HepG2 (cell line): ENCODE measurements at regions not wholly inside any gene's neighbourhood (a gene's known extent, or its start where the extent isn't known, plus 50 kb on each side); places are given as distances from the start of the nearest gene placed in this dataset.

Experiments
- BRD4 ChIP-seq: sonication (generic); formaldehyde crosslinking; IDR thresholded peaks from 2 replicates; pipeline ENCODE4 v1.4.0; 2020; ENCODE audit warnings: missing genetic modification reagents
- HNRNPLL ChIP-seq: fragments of 200-400 bp; formaldehyde crosslinking; IDR thresholded peaks from 2 replicates; pipeline ENCODE4 v1.6.1; 2017; ENCODE audit warnings: mild to moderate bottlenecking, low read depth, low read length; ENCODE audit not compliant: poor library complexity, severe bottlenecking
- KDM1A ChIP-seq: IDR thresholded peaks from 2 replicates; pipeline ENCODE4 v1.6.1; 2016; ENCODE audit warnings: missing compliant biosample characterization
- MLLT10 ChIP-seq: sonication (generic); formaldehyde crosslinking; IDR thresholded peaks from 2 replicates; pipeline ENCODE4 v1.4.0; 2020; ENCODE audit warnings: missing genetic modification reagents
- ZC3H4 ChIP-seq: sonication (generic); formaldehyde crosslinking; IDR thresholded peaks from 2 replicates; pipeline ENCODE4 v1.4.0; 2020; ENCODE audit warnings: missing genetic modification reagents, borderline replicate concordance
- ZFYVE20 ChIP-seq: sonication (generic); formaldehyde crosslinking; IDR thresholded peaks from 2 replicates; pipeline ENCODE4 v1.8.0; 2023; ENCODE audit warnings: low read depth, mild to moderate bottlenecking, moderate library complexity, missing genetic modification reagents, borderline replicate concordance
- ZNF605 ChIP-seq: sonication (generic); formaldehyde crosslinking; IDR thresholded peaks from 2 replicates; pipeline ENCODE4 v1.8.0; 2022; ENCODE audit warnings: mild to moderate bottlenecking, missing genetic modification reagents
- ZNF646 ChIP-seq: sonication (generic); formaldehyde crosslinking; IDR thresholded peaks from 2 replicates; pipeline ENCODE4 v1.9.0; 2021; ENCODE audit warnings: mild to moderate bottlenecking, missing genetic modification reagents
- ZSCAN20 ChIP-seq: sonication (generic); formaldehyde crosslinking; IDR thresholded peaks from 2 replicates; pipeline ENCODE4 v1.4.0; 2020; ENCODE audit warnings: missing genetic modification reagents, mild to moderate bottlenecking, borderline replicate concordance
- ZSCAN5A ChIP-seq: sonication (generic); formaldehyde crosslinking; IDR thresholded peaks from 2 replicates; pipeline ENCODE4 v1.8.0; 2022; ENCODE audit warnings: mild to moderate bottlenecking, missing genetic modification reagents, borderline replicate concordance
- TF ChIP-seq, protein P1 (sequence below): sonication (generic); formaldehyde crosslinking; IDR thresholded peaks from 2 replicates; pipeline ENCODE4 v1.5.1; 2020; ENCODE audit warnings: missing genetic modification reagents, mild to moderate bottlenecking, borderline replicate concordance
- TF ChIP-seq, protein P2 (sequence below): sonication (generic); formaldehyde crosslinking; IDR thresholded peaks from 2 replicates; pipeline ENCODE4 v1.4.0; 2020; ENCODE audit warnings: missing genetic modification reagents, low read depth, mild to moderate bottlenecking, borderline replicate concordance
- TF ChIP-seq, protein P3 (sequence below): IDR thresholded peaks from 2 replicates; pipeline ENCODE4 v1.4.0; 2020; ENCODE audit warnings: mild to moderate bottlenecking, missing genetic modification reagents

DNA sequence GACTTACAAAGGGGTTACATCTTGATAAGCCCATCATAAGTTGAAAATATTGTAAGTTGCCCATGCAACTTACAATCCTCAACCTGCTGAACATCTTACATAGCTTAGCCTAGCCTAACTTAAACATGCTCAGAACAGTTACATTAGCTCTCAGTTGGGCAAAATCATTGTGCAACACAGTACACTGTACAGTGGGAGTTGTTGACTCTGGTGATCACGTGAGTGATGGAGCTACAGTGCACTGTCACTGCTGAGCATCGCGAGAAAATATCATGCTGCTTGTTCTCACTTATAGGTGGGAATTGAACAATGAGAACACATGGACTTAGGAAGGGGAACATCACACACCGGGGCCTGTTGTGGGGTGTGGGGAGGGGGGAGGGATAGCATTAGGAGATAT lies 214.9 kb upstream of the ZMIZ1 start (continued):
- TF ChIP-seq, protein P1, sequence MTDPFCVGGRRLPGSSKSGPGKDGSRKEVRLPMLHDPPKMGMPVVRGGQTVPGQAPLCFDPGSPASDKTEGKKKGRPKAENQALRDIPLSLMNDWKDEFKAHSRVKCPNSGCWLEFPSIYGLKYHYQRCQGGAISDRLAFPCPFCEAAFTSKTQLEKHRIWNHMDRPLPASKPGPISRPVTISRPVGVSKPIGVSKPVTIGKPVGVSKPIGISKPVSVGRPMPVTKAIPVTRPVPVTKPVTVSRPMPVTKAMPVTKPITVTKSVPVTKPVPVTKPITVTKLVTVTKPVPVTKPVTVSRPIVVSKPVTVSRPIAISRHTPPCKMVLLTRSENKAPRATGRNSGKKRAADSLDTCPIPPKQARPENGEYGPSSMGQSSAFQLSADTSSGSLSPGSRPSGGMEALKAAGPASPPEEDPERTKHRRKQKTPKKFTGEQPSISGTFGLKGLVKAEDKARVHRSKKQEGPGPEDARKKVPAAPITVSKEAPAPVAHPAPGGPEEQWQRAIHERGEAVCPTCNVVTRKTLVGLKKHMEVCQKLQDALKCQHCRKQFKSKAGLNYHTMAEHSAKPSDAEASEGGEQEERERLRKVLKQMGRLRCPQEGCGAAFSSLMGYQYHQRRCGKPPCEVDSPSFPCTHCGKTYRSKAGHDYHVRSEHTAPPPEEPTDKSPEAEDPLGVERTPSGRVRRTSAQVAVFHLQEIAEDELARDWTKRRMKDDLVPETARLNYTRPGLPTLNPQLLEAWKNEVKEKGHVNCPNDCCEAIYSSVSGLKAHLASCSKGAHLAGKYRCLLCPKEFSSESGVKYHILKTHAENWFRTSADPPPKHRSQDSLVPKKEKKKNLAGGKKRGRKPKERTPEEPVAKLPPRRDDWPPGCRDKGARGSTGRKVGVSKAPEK (CRISPR knock-in tag), result no peak
- TF ChIP-seq ZSCAN20 (CRISPR knock-in tag) (no peak), KDM1A (0 out of 2 replicates have a peak, but pooled peaks have one; percentile 13), HNRNPLL (no peak), ZSCAN5A (CRISPR knock-in tag) (no peak), ZC3H4 (no peak), MLLT10 (CRISPR knock-in tag) (no peak), ZNF605 (no peak), ZNF646 (CRISPR knock-in tag) (no peak), ZFYVE20 (CRISPR knock-in tag) (no peak), BRD4 (CRISPR knock-in tag) (no peak)
- TF ChIP-seq, protein P2, sequence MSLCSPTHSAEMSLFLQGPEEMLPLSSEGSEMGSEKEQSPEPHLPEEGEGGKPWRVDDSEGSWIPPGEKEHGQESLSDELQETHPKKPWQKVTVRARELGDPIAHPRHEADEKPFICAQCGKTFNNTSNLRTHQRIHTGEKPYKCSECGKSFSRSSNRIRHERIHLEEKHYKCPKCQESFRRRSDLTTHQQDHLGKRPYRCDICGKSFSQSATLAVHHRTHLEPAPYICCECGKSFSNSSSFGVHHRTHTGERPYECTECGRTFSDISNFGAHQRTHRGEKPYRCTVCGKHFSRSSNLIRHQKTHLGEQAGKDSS (CRISPR knock-in tag), result no peak
- TF ChIP-seq, protein P3, sequence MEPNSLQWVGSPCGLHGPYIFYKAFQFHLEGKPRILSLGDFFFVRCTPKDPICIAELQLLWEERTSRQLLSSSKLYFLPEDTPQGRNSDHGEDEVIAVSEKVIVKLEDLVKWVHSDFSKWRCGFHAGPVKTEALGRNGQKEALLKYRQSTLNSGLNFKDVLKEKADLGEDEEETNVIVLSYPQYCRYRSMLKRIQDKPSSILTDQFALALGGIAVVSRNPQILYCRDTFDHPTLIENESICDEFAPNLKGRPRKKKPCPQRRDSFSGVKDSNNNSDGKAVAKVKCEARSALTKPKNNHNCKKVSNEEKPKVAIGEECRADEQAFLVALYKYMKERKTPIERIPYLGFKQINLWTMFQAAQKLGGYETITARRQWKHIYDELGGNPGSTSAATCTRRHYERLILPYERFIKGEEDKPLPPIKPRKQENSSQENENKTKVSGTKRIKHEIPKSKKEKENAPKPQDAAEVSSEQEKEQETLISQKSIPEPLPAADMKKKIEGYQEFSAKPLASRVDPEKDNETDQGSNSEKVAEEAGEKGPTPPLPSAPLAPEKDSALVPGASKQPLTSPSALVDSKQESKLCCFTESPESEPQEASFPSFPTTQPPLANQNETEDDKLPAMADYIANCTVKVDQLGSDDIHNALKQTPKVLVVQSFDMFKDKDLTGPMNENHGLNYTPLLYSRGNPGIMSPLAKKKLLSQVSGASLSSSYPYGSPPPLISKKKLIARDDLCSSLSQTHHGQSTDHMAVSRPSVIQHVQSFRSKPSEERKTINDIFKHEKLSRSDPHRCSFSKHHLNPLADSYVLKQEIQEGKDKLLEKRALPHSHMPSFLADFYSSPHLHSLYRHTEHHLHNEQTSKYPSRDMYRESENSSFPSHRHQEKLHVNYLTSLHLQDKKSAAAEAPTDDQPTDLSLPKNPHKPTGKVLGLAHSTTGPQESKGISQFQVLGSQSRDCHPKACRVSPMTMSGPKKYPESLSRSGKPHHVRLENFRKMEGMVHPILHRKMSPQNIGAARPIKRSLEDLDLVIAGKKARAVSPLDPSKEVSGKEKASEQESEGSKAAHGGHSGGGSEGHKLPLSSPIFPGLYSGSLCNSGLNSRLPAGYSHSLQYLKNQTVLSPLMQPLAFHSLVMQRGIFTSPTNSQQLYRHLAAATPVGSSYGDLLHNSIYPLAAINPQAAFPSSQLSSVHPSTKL, result peak; percentile 50; the same call in 1 of the 2 replicates
